ENCODE measurements at regions not wholly inside any gene's neighbourhood (a gene's known extent, or its start where the extent isn't known, plus 50 kb on each side); places are given as distances from the start of the nearest gene placed in this dataset.

GRCh38 chr5:6082685-6083084 lies 295.7 kb downstream of the MED10 start:
- TF ChIP-seq POLR2A (IDR thresholded peaks at IDR 0.05; ENCODE audit: low read depth, low read length) (no peak), POLR2AphosphoS5 (IDR thresholded peaks at IDR 0.05; ENCODE audit: low read depth, low read length) (no peak), TAF1 (IDR thresholded peaks at IDR 0.05; ENCODE audit: borderline replicate concordance, low read depth, low read length) (no peak)

Data from GM12892 (cell line).